ENCODE measurements at regions not wholly inside any gene's neighbourhood (a gene's known extent, or its start where the extent isn't known, plus 50 kb on each side); places are given as distances from the start of the nearest gene placed in this dataset.
A peak's percentile ranks its signal among the peaks of the same experiment; 100 is the strongest.

DNA sequence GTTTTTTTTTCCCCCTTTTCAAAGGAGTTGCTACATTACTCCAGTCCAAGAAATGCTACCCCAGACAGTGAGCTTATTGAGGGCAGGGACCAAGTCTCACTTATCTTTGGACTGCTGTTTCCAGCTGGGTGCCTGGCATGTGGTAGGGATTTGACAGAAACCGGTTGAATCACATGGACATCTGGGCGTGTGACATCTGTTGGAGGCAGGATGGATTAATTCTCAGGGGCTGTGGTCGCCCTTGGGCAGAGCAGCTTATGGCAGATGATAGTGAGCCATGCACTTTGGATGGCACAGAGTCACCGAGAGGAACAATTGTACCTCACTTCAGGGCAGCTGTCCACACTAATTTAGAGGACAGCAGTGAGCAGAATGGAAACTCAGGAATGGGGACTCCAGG, 254.6 kb upstream of the ID2 start:
- no peak overlapping the region for H3K4me3 ChIP-seq (ENCODE audit: insufficient read depth in 1 of 2, low read depth in 1 of 2, low read length in 2 of 2)
- H4K91ac ChIP-seq (ENCODE audit: low read length) = no peak overlapping the region
- peaks cover 0 to 3% of the 10 kb centered on the region in 2 experiments for H3K27me3 ChIP-seq (ENCODE audit: control insufficient read depth in 1 of 2, insufficient read depth in 1 of 2, low read length in 2 of 2)
- no peak overlapping the region for H2BK5ac ChIP-seq (ENCODE audit: low read depth, low read length, poor library complexity, severe bottlenecking)
- H3K4me2 ChIP-seq (ENCODE audit: low read length, poor library complexity, severe bottlenecking) = no peak overlapping the region
- H3K27ac ChIP-seq (ENCODE audit: low read length, poor library complexity, severe bottlenecking) = no peak overlapping the region
- no peak overlapping the region for H2BK12ac ChIP-seq (ENCODE audit: low read length in 2 of 2)
- H2AK5ac ChIP-seq (ENCODE audit: low read length, severe bottlenecking) = no peak overlapping the region
- no peaks in the 10 kb centered on the region for H3K9me3 ChIP-seq (ENCODE audit: control insufficient read depth, low read length)
- no peak overlapping the region for H2BK15ac ChIP-seq (ENCODE audit: low read depth, poor library complexity, severe bottlenecking)
- H3K18ac ChIP-seq (ENCODE audit: low read depth in 1 of 2, low read length in 2 of 2) = no peak overlapping the region
- WGBS = 85% methylated on average over 4 of the region's 4 CpGs
- no peak overlapping the region for H3K14ac ChIP-seq (ENCODE audit: low read length in 2 of 2)
- DNase-seq = no peak
- H4K8ac ChIP-seq (ENCODE audit: low read length) = no peak overlapping the region
- H3K4me1 ChIP-seq (ENCODE audit: control insufficient read depth, insufficient read depth, low read depth, low read length) = no peaks in the 10 kb centered on the region
- no peak overlapping the region for H3K9ac ChIP-seq (ENCODE audit: low read length)
- no peak overlapping the region for H3K23ac ChIP-seq (ENCODE audit: low read length in 2 of 2)
- no peak overlapping the region for H2AFZ ChIP-seq (ENCODE audit: low read depth, low read length)
- H3K79me1 ChIP-seq (replicated peaks; ENCODE audit: low read length, poor library complexity, severe bottlenecking) = no peaks in the 10 kb centered on the region
- no peak overlapping the region for H3K4ac ChIP-seq (ENCODE audit: low read depth in 1 of 2, low read length in 2 of 2)
- no peaks in the 10 kb centered on the region for H3K36me3 ChIP-seq (ENCODE audit: control insufficient read depth in 1 of 2, insufficient read depth in 2 of 2, low read depth in 1 of 2, low read length in 2 of 2)
- H2BK120ac ChIP-seq (ENCODE audit: low read depth, low read length) = no peak overlapping the region

DNA sequence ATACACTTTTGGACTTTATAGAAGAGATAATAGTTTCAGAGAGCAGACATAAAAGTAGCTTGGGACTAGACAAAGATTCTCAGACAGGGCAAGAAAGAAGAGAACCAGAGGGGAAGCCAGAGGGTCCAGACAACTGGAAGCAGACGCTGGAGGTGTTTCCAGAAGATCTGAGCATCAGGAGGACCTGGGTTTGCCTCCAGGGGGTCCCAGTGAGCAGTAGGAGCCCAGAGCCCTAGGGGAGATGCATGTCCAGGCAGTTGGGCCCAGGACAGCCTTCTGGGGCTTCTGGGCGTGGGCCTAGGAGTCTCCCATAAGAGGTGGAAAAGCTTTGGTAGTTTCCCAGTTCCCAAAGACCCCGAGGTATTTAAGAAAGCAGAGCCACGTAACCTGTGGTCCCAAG, 251.2 kb upstream of the ID2 start:
- 94% methylated on average over 4 of the region's 4 CpGs for WGBS
- Histone ChIP-seq H2AFZ (ENCODE audit: low read depth, low read length) (no peak overlapping the region), H2BK120ac (ENCODE audit: low read depth, low read length) (no peak overlapping the region), H3K4me3 (ENCODE audit: insufficient read depth in 1 of 2, low read depth in 1 of 2, low read length in 2 of 2) (no peak overlapping the region), H4K91ac (ENCODE audit: low read length) (no peak overlapping the region), H3K4me1 (ENCODE audit: control insufficient read depth, insufficient read depth, low read depth, low read length) (no peaks in the 10 kb centered on the region), H3K4ac (ENCODE audit: low read depth in 1 of 2, low read length in 2 of 2) (no peak overlapping the region), H4K8ac (ENCODE audit: low read length) (no peak overlapping the region), H3K79me1 (replicated peaks; ENCODE audit: low read length, poor library complexity, severe bottlenecking) (no peaks in the 10 kb centered on the region), H2BK5ac (ENCODE audit: low read depth, low read length, poor library complexity, severe bottlenecking) (no peak overlapping the region), H3K27ac (ENCODE audit: low read length, poor library complexity, severe bottlenecking) (no peak overlapping the region), H3K18ac (ENCODE audit: low read depth in 1 of 2, low read length in 2 of 2) (no peak overlapping the region), H3K14ac (ENCODE audit: low read length in 2 of 2) (no peak overlapping the region), H2BK15ac (ENCODE audit: low read depth, poor library complexity, severe bottlenecking) (no peak overlapping the region), H3K27me3 (ENCODE audit: control insufficient read depth in 1 of 2, insufficient read depth in 1 of 2, low read length in 2 of 2) (no peaks in the 10 kb centered on the region), H2BK12ac (ENCODE audit: low read length in 2 of 2) (no peak overlapping the region), H3K36me3 (ENCODE audit: control insufficient read depth in 1 of 2, insufficient read depth in 2 of 2, low read depth in 1 of 2, low read length in 2 of 2) (no peaks in the 10 kb centered on the region), H3K23ac (ENCODE audit: low read length in 2 of 2) (no peak overlapping the region), H3K4me2 (ENCODE audit: low read length, poor library complexity, severe bottlenecking) (no peak overlapping the region), H3K9ac (ENCODE audit: low read length) (no peak overlapping the region), H2AK5ac (ENCODE audit: low read length, severe bottlenecking) (no peak overlapping the region), H3K9me3 (ENCODE audit: control insufficient read depth, low read length) (no peaks in the 10 kb centered on the region)
- no peak for DNase-seq

DNA sequence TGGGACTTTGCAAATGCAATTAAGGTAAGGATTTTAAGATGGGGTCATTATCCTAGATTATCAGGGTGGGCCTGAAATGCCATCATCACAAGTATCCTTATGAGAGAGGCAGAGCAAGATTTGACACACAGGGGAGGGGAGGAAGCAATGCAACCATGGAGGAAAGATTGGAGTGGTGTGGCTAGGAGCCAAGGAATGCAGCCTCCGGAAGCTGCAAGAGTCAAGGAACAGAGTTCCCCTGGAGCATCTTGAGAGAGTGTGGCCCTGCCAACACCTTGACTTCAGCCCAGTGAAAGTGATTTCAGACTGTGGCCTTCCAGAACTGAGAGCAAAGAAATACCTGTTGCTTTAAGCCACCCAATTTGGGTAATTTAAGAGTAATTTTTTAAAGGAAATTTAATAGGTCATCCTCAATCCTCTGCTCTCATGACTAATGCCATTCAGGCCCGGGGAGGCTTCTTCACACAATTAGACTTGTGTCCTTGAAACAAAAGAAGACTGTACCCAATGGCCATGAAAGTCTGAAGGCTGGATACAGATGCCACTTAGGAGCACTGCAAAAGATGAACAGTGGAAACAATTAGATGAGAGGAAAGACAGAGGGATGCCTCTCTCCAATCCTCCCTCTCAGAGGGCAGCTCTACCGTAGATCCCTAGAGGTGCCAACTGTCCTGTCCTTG, 250.3 kb upstream of the ID2 start:
- no peak for DNase-seq
- no peak overlapping the region for H3K9ac ChIP-seq (ENCODE audit: low read length)
- H3K27ac ChIP-seq (ENCODE audit: low read length, poor library complexity, severe bottlenecking) = no peak overlapping the region
- 87% methylated on average over 3 of the region's 3 CpGs for WGBS
- no peak overlapping the region for H2AFZ ChIP-seq (ENCODE audit: low read depth, low read length)
- no peak overlapping the region for H2BK5ac ChIP-seq (ENCODE audit: low read depth, low read length, poor library complexity, severe bottlenecking)
- H3K79me1 ChIP-seq (replicated peaks; ENCODE audit: low read length, poor library complexity, severe bottlenecking) = no peaks in the 10 kb centered on the region
- H4K91ac ChIP-seq (ENCODE audit: low read length) = no peak overlapping the region
- no peaks in the 10 kb centered on the region for H3K36me3 ChIP-seq (ENCODE audit: control insufficient read depth in 1 of 2, insufficient read depth in 2 of 2, low read depth in 1 of 2, low read length in 2 of 2)
- no peak overlapping the region for H2BK15ac ChIP-seq (ENCODE audit: low read depth, poor library complexity, severe bottlenecking)
- no peak overlapping the region for H3K23ac ChIP-seq (ENCODE audit: low read length in 2 of 2)
- H3K14ac ChIP-seq (ENCODE audit: low read length in 2 of 2) = no peak overlapping the region
- no peak overlapping the region for H3K4ac ChIP-seq (ENCODE audit: low read depth in 1 of 2, low read length in 2 of 2)
- H3K4me1 ChIP-seq (ENCODE audit: control insufficient read depth, insufficient read depth, low read depth, low read length) = no peaks in the 10 kb centered on the region
- H2AK5ac ChIP-seq (ENCODE audit: low read length, severe bottlenecking) = no peak overlapping the region
- no peak overlapping the region for H3K4me2 ChIP-seq (ENCODE audit: low read length, poor library complexity, severe bottlenecking)
- no peak overlapping the region for H2BK12ac ChIP-seq (ENCODE audit: low read length in 2 of 2)
- H3K27me3 ChIP-seq (ENCODE audit: control insufficient read depth in 1 of 2, insufficient read depth in 1 of 2, low read length in 2 of 2) = no peaks in the 10 kb centered on the region
- H4K8ac ChIP-seq (ENCODE audit: low read length) = no peak overlapping the region
- H3K18ac ChIP-seq (ENCODE audit: low read depth in 1 of 2, low read length in 2 of 2) = no peak overlapping the region
- no peaks in the 10 kb centered on the region for H3K9me3 ChIP-seq (ENCODE audit: control insufficient read depth, low read length)
- no peak overlapping the region for H3K4me3 ChIP-seq (ENCODE audit: insufficient read depth in 1 of 2, low read depth in 1 of 2, low read length in 2 of 2)
- H2BK120ac ChIP-seq (ENCODE audit: low read depth, low read length) = no peak overlapping the region

DNA sequence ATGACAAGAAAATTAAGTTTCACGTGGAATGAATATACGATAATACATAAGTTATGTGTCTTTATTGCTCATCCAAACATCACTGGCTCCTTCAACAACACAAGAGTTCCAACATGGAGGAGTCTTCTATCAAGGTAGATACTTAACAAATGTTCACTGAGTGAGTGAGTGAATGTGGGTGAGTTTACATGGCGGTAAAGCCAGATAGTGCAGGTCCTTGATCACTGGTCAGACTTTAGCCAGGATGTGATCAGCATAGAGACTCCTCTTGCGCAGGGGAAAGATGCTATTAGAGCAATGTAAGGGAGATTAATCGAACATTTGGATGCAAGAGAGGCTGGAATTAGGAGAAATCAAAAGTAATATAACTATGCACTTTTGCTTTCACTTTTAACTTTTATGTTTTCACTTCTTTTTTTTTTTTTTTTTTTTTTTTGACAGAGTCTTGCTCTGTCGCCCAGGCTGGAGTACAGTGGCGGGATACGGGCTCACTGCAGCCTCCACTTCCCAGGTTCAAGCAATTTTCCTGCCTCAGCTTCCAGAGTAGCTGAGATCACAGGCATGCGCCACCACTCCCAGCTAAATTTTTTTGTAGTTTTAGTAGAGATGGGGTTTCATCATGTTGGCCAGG, 249.0 kb upstream of the ID2 start:
- no peak overlapping the region for H2BK5ac ChIP-seq (ENCODE audit: low read depth, low read length, poor library complexity, severe bottlenecking)
- H3K23ac ChIP-seq (ENCODE audit: low read length in 2 of 2) = no peak overlapping the region
- H2BK15ac ChIP-seq (ENCODE audit: low read depth, poor library complexity, severe bottlenecking) = no peak overlapping the region
- H4K8ac ChIP-seq (ENCODE audit: low read length) = no peak overlapping the region
- 100% methylated on average over 3 of the region's 9 CpGs for WGBS
- H2AFZ ChIP-seq (ENCODE audit: low read depth, low read length) = peak overlapping the region; percentile 29
- peaks cover 4% of the 10 kb centered on the region for H3K4me1 ChIP-seq (ENCODE audit: control insufficient read depth, insufficient read depth, low read depth, low read length)
- no peak for DNase-seq
- no peaks in the 10 kb centered on the region for H3K79me1 ChIP-seq (replicated peaks; ENCODE audit: low read length, poor library complexity, severe bottlenecking)
- no peak overlapping the region for H3K18ac ChIP-seq (ENCODE audit: low read depth in 1 of 2, low read length in 2 of 2)
- no peak overlapping the region for H3K4ac ChIP-seq (ENCODE audit: low read depth in 1 of 2, low read length in 2 of 2)
- no peak overlapping the region for H3K4me2 ChIP-seq (ENCODE audit: low read length, poor library complexity, severe bottlenecking)
- no peak overlapping the region for H2BK12ac ChIP-seq (ENCODE audit: low read length in 2 of 2)
- no peak overlapping the region for H2AK5ac ChIP-seq (ENCODE audit: low read length, severe bottlenecking)
- peak overlapping the region in 1 of 2 experiments; percentile 51 for H3K4me3 ChIP-seq (ENCODE audit: insufficient read depth in 1 of 2, low read depth in 1 of 2, low read length in 2 of 2)
- no peak overlapping the region for H2BK120ac ChIP-seq (ENCODE audit: low read depth, low read length)
- no peak overlapping the region for H4K91ac ChIP-seq (ENCODE audit: low read length)
- no peak overlapping the region for H3K27ac ChIP-seq (ENCODE audit: low read length, poor library complexity, severe bottlenecking)
- H3K36me3 ChIP-seq (ENCODE audit: control insufficient read depth in 1 of 2, insufficient read depth in 2 of 2, low read depth in 1 of 2, low read length in 2 of 2) = no peaks in the 10 kb centered on the region
- no peaks in the 10 kb centered on the region for H3K27me3 ChIP-seq (ENCODE audit: control insufficient read depth in 1 of 2, insufficient read depth in 1 of 2, low read length in 2 of 2)
- peak overlapping the region; percentile 52 for H3K9ac ChIP-seq (ENCODE audit: low read length)
- H3K14ac ChIP-seq (ENCODE audit: low read length in 2 of 2) = no peak overlapping the region
- H3K9me3 ChIP-seq (ENCODE audit: control insufficient read depth, low read length) = no peaks in the 10 kb centered on the region

Measured in mesenchymal stem cell (in vitro differentiated cells and primary cell).